HCT116 (cell line): ENCODE measurements at regions not wholly inside any gene's neighbourhood (a gene's known extent, or its start where the extent isn't known, plus 50 kb on each side); places are given as distances from the start of the nearest gene placed in this dataset.
"Not testable (repeated sequence)": the region's sequence is repeated elsewhere in the genome, so short reads cannot be mapped to it uniquely, and the experiment has no call there.

Experiments used
- ATAC-seq: fragments of 200-7000 bp; cut with Tn5 transposase; 2 replicates; pipeline ENCODE4 v1.9.1; 2020; ENCODE audit warnings: mild to moderate bottlenecking, moderate library complexity
- BruUV-seq: library from RNA; stranded (reverse); fragments of 400-500 nt; replicated peaks from 2 replicates; lab custom pipeline; 2021; lab: Mats Ljungman, UMichigan
- CTCF ChIA-PET: fragments of 300-600 bp; sonication (Branson Sonifier 250); formaldehyde crosslinking; loops from one replicate; lab custom pipeline; 2021; ENCODE audit warnings: antibody characterized with exemption; lab: Charles Lee
- POLR2A ChIA-PET: fragments of 300-600, 350-600 bp; sonication (Branson Sonifier 250); formaldehyde crosslinking; loops from one replicate; lab custom pipeline; 2021; ENCODE audit warnings: antibody characterized with exemption; lab: Charles Lee
- RAD21 ChIA-PET, 2 experiments: fragments of 300-600 bp; sonication (Branson Sonifier 250); formaldehyde crosslinking; loops; one replicate each; lab custom pipeline; 2023; ENCODE audit warnings: low total read pairs in 2 of 2; ENCODE audit not compliant: uncharacterized antibody in 2 of 2, unreplicated experiment in 2 of 2, low non-redundant PET in 1 of 2; lab: Charles Lee
- DNase-seq: peaks from one replicate; pipeline ENCODE4 v3.0.0-alpha.2; 2010; ENCODE audit warnings: low read depth, low spot score
- H2AFZ ChIP-seq: fragments of 200-600 bp; shearing (Covaris generic), sonication (generic); 2 replicates; pipeline ENCODE4 v1.6.1; 2017; ENCODE audit warnings: low read depth, mixed run types, mixed read lengths, antibody characterized with exemption, low read length; ENCODE audit not compliant: poor library complexity, severe bottlenecking
- H3K27ac ChIP-seq: 2 replicates; pipeline ENCODE4 v1.5.1; 2012; ENCODE audit warnings: low read depth, low read length
- H3K27me3 ChIP-seq: fragments of 200-600 bp; sonication (generic); 2 replicates; pipeline ENCODE4 v1.6.1; 2016; ENCODE audit warnings: mixed run types, low read length, mixed read lengths; ENCODE audit not compliant: insufficient read depth
- H3K36me3 ChIP-seq, 2 experiments: fragments of 200-500 bp in 1 of 2; fragments of 200-600 bp in 1 of 2; sonication (Bioruptor generic) in 1 of 2; sonication (generic) in 1 of 2; 2 replicates each; pipeline versions ENCODE4 v1.5.1 to v1.6.1; 2014 to 2016; ENCODE audit warnings: low read length in 2 of 2, inconsistent platforms in 1 of 2, mixed read lengths in 1 of 2, mixed run types in 1 of 2; ENCODE audit not compliant: insufficient read depth in 2 of 2, control insufficient read depth in 1 of 2
- H3K4me1 ChIP-seq, 2 experiments: fragments of 200-600 bp in 1 of 2; sonication (generic) in 1 of 2; 2 replicates each; pipeline versions ENCODE4 v1.5.1 to v1.6.1; 2012 to 2017; ENCODE audit warnings: low read length in 2 of 2, inconsistent platforms in 1 of 2, mild to moderate bottlenecking in 1 of 2, mixed read lengths in 1 of 2, mixed run types in 1 of 2, moderate library complexity in 1 of 2; ENCODE audit not compliant: insufficient read depth in 2 of 2, control insufficient read depth in 1 of 2
- H3K4me2 ChIP-seq: fragments of 200-600 bp; sonication (generic); 2 replicates; pipeline ENCODE4 v1.6.1; 2017; ENCODE audit warnings: mixed run types, low read length, mixed read lengths
- H3K4me3 ChIP-seq, 2 experiments: fragments of 200-600 bp in 1 of 2; sonication (generic) in 1 of 2; replicated peaks in 1 of 2; 2 replicates each; pipeline ENCODE4 v1.5.1; 2011 to 2016; ENCODE audit warnings: low read length in 2 of 2, control low read depth in 1 of 2, low read depth in 1 of 2, mild to moderate bottlenecking in 1 of 2, mixed read lengths in 1 of 2, mixed run types in 1 of 2
- H3K79me2 ChIP-seq: fragments of 200-600 bp; sonication (generic); 2 replicates; pipeline ENCODE4 v1.6.1; 2017; ENCODE audit warnings: mild to moderate bottlenecking, mixed run types, low read length, moderate library complexity, mixed read lengths; ENCODE audit not compliant: insufficient read depth
- H3K9ac ChIP-seq: fragments of 200-600 bp; sonication (generic); 2 replicates; pipeline ENCODE4 v1.6.1; 2016; ENCODE audit warnings: low read length, mixed read lengths
- H3K9me2 ChIP-seq: fragments of 200-600 bp; sonication (generic), shearing (Covaris generic); 2 replicates; pipeline ENCODE4 v1.6.1; 2017; ENCODE audit warnings: mixed run types, mild to moderate bottlenecking, moderate library complexity; ENCODE audit not compliant: insufficient read depth
- H3K9me3 ChIP-seq, 2 experiments: fragments of 200-500 bp in 1 of 2; fragments of 200-600 bp in 1 of 2; sonication (Bioruptor generic) in 1 of 2; sonication (generic) in 1 of 2; 2 replicates each; pipeline ENCODE4 v1.6.1; 2014 to 2017; ENCODE audit warnings: low read length in 2 of 2, mixed read lengths in 2 of 2, inconsistent platforms in 1 of 2, low read depth in 1 of 2, mild to moderate bottlenecking in 1 of 2, mixed run types in 1 of 2, moderate library complexity in 1 of 2; ENCODE audit not compliant: control insufficient read depth in 1 of 2, insufficient read depth in 1 of 2
- H4K20me1 ChIP-seq: fragments of 200-600 bp; sonication (generic), shearing (Covaris generic); 2 replicates; pipeline ENCODE4 v1.6.1; 2017; ENCODE audit warnings: mixed run types, mild to moderate bottlenecking, moderate library complexity; ENCODE audit not compliant: insufficient read depth
- CBX3 ChIP-seq: IDR thresholded peaks from 2 replicates; pipeline ENCODE4 v1.6.1; 2012; ENCODE audit warnings: low read depth
- EGR1 ChIP-seq: IDR thresholded peaks from 2 replicates; pipeline ENCODE4 v1.6.1; 2012; ENCODE audit warnings: low read depth
- ELF1 ChIP-seq: IDR thresholded peaks from 2 replicates; pipeline ENCODE4 v1.6.1; 2012; ENCODE audit warnings: low read depth, borderline replicate concordance
- EZH2phosphoT487 ChIP-seq: fragments of 200-600 bp; IDR thresholded peaks from 2 replicates; pipeline ENCODE4 v1.6.1; 2018; ENCODE audit warnings: antibody characterized with exemption, borderline replicate concordance
- FOSL1 ChIP-seq: IDR thresholded peaks from 2 replicates; pipeline ENCODE4 v1.6.1; 2012; ENCODE audit warnings: low read depth
- JUND ChIP-seq: IDR thresholded peaks from 2 replicates; pipeline ENCODE4 v1.6.1; 2012
- POLR2A ChIP-seq: IDR thresholded peaks from 2 replicates; pipeline ENCODE4 v1.7.0; 2011; ENCODE audit warnings: borderline replicate concordance; ENCODE audit not compliant: insufficient read depth, insufficient read length; ENCODE audit errors: extremely low read depth
- POLR2AphosphoS5 ChIP-seq: IDR thresholded peaks from 2 replicates; pipeline ENCODE4 v1.6.1; 2011; ENCODE audit warnings: mild to moderate bottlenecking, low read depth, low read length, moderate library complexity
- RAD21 ChIP-seq: IDR thresholded peaks from 2 replicates; pipeline ENCODE4 v1.6.1; 2012; ENCODE audit warnings: low read depth, mild to moderate bottlenecking
- SIN3A ChIP-seq: IDR thresholded peaks from 2 replicates; pipeline ENCODE4 v1.6.1; 2012; ENCODE audit warnings: low read depth
- SP1 ChIP-seq: IDR thresholded peaks from 2 replicates; pipeline ENCODE4 v1.6.1; 2012; ENCODE audit warnings: low read depth
- SRF ChIP-seq: IDR thresholded peaks from 2 replicates; pipeline ENCODE4 v1.6.1; 2012; ENCODE audit warnings: low read depth
- TCF7L2 ChIP-seq: IDR thresholded peaks from 2 replicates; pipeline ENCODE4 v1.7.0; 2011; ENCODE audit warnings: borderline replicate concordance, inconsistent platforms; ENCODE audit not compliant: insufficient read depth, insufficient read length; ENCODE audit errors: extremely low read depth
- ZFX ChIP-seq: fragments of 450-650 bp; IDR thresholded peaks from 2 replicates; pipeline ENCODE4 v1.6.1; 2017
- ZNF274 ChIP-seq: fragments of 200-500 bp; sonication (Bioruptor generic); IDR thresholded peaks from 2 replicates; pipeline ENCODE4 v1.6.1; 2014; ENCODE audit warnings: mild to moderate bottlenecking, low read depth, low read length, inconsistent platforms
- intact Hi-C: fragments of 100-400 bp; cut with micrococcal nuclease; formaldehyde crosslinking; loops from 2 replicates; pipeline ENCODE4 v1.10.0; 2022
- TF ChIP-seq, protein P1 (sequence below): IDR thresholded peaks from 2 replicates; pipeline ENCODE4 v1.6.1; 2012; ENCODE audit warnings: low read depth

- H3K27ac ChIP-seq, H3K27me3 ChIP-seq, H3K9ac ChIP-seq, intact Hi-C loops, BruUV-seq, H2AFZ ChIP-seq, H3K4me3 ChIP-seq, CTCF ChIA-PET, H3K79me2 ChIP-seq, H4K20me1 ChIP-seq, H3K9me2 ChIP-seq, H3K9me3 ChIP-seq, H3K36me3 ChIP-seq: not testable (repeated sequence)
- ChIA-PET POLR2A (interaction anchor here (1.3 kb wide), 1 partner anchor 10 kb away, joined by 3 read pairs; no protein-coding TSS in a partner anchor), RAD21 (interaction anchor here in 1 of 2 experiments (0.6 kb wide), 1 partner anchor 49 kb away, joined by 3 read pairs; no protein-coding TSS in a partner anchor)
- peaks cover 6 to 27% of the 10 kb centered on the region in 2 experiments; a peak in 3 of 4 replicates for H3K4me1 ChIP-seq
- ATAC-seq (peak; percentile 58), DNase-seq (peak; percentile 39)
- peak overlapping the region; percentile 43 for H3K4me2 ChIP-seq
- TF ChIP-seq SP1 = peak; percentile 48; the same call in 1 of the 2 replicates
- TF ChIP-seq JUND = peak; percentile 58
- peak; percentile 39 for TF ChIP-seq FOSL1
- TF ChIP-seq CBX3 = peak; percentile 14; the same call in 1 of the 2 replicates
These were observed 55.6 kb upstream of the SIRPA start for GRCh38 chr20:1839376-1840317.

GRCh38 chr20:1838556-1839279, 56.5 kb upstream of the SIRPA start:
- Histone ChIP-seq H3K9me3 (peaks cover 0 to 6% of the 10 kb centered on the region in 2 experiments; a peak in 1 of 4 replicates), H3K79me2 (no peaks in the 10 kb centered on the region), H3K9ac (no peak overlapping the region), H3K4me1 (peaks cover 6 to 27% of the 10 kb centered on the region in 2 experiments; a peak in 3 of 4 replicates), H3K27ac (no peak overlapping the region), H4K20me1 (no peaks in the 10 kb centered on the region), H3K27me3 (no peaks in the 10 kb centered on the region), H3K4me2 (peak overlapping the region; percentile 32; the same call in 1 of the 2 replicates), H3K9me2 (no peaks in the 10 kb centered on the region), H3K36me3 (no peaks in the 10 kb centered on the region), H2AFZ (no peak overlapping the region), H3K4me3 (no peak overlapping the region; a peak in 1 of 4 replicates)
- intact Hi-C loops = no loop called here
- CTCF ChIA-PET = no interaction called here
- no peak for DNase-seq
- POLR2A ChIA-PET = interaction anchor here (1.3 kb wide), 1 partner anchor 10 kb away, joined by 3 read pairs; no protein-coding TSS in a partner anchor
- RAD21 ChIA-PET = no interaction called here
- no peak for ATAC-seq
- no TSS peak for BruUV-seq
- no peak for TF ChIP-seq EGR1
- TF ChIP-seq POLR2AphosphoS5 = no peak
- no peak for TF ChIP-seq TCF7L2
- TF ChIP-seq, protein P1, sequence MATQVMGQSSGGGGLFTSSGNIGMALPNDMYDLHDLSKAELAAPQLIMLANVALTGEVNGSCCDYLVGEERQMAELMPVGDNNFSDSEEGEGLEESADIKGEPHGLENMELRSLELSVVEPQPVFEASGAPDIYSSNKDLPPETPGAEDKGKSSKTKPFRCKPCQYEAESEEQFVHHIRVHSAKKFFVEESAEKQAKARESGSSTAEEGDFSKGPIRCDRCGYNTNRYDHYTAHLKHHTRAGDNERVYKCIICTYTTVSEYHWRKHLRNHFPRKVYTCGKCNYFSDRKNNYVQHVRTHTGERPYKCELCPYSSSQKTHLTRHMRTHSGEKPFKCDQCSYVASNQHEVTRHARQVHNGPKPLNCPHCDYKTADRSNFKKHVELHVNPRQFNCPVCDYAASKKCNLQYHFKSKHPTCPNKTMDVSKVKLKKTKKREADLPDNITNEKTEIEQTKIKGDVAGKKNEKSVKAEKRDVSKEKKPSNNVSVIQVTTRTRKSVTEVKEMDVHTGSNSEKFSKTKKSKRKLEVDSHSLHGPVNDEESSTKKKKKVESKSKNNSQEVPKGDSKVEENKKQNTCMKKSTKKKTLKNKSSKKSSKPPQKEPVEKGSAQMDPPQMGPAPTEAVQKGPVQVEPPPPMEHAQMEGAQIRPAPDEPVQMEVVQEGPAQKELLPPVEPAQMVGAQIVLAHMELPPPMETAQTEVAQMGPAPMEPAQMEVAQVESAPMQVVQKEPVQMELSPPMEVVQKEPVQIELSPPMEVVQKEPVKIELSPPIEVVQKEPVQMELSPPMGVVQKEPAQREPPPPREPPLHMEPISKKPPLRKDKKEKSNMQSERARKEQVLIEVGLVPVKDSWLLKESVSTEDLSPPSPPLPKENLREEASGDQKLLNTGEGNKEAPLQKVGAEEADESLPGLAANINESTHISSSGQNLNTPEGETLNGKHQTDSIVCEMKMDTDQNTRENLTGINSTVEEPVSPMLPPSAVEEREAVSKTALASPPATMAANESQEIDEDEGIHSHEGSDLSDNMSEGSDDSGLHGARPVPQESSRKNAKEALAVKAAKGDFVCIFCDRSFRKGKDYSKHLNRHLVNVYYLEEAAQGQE = no peak
- no peak for TF ChIP-seq FOSL1
- TF ChIP-seq SRF = no peak
- TF ChIP-seq ELF1 = no peak
- TF ChIP-seq ZNF274 = no peak
- TF ChIP-seq SIN3A = no peak
- no peak for TF ChIP-seq ZFX
- TF ChIP-seq RAD21 = no peak
- no peak for TF ChIP-seq SP1
- TF ChIP-seq EZH2phosphoT487 = no peak
- TF ChIP-seq POLR2A = no peak
